Activated CD8-positive, alpha-beta T cell treated with anti-CD3 and anti-CD28 coated beads for 36 hours (primary cell): ENCODE measurements at regions not wholly inside any gene's neighbourhood (a gene's known extent, or its start where the extent isn't known, plus 50 kb on each side); places are given as distances from the start of the nearest gene placed in this dataset.

Experiments
- ATAC-seq: fragments of 200-7000 bp; cut with Tn5 transposase; one replicate; pipeline ENCODE4 v1.10.0; 2021; ENCODE audit warnings: mild to moderate bottlenecking, moderate library complexity
- CTCF ChIA-PET: fragments of 350-600 bp; sonication (Branson Sonifier 250); formaldehyde crosslinking; loops from one replicate; lab custom pipeline; 2021; ENCODE audit warnings: antibody characterized with exemption; lab: Charles Lee
- POLR2A ChIA-PET: fragments of 350-600 bp; sonication (Branson Sonifier 250); formaldehyde crosslinking; loops from one replicate; lab custom pipeline; 2021; ENCODE audit warnings: antibody characterized with exemption; lab: Charles Lee
- DNase-seq: peaks from one replicate; pipeline ENCODE4 v3.0.0-alpha.2; 2020
- H3K27ac Mint-ChIP-seq: one replicate; pipeline ENCODE4 v1.8.0; 2021; ENCODE audit warnings: mild to moderate bottlenecking, mixed read lengths
- H3K27me3 Mint-ChIP-seq: one replicate; pipeline ENCODE4 v1.8.0; 2021; ENCODE audit warnings: mixed read lengths
- H3K36me3 Mint-ChIP-seq: one replicate; pipeline ENCODE4 v1.8.0; 2021; ENCODE audit warnings: low read depth, mixed read lengths
- H3K4me1 Mint-ChIP-seq: one replicate; pipeline ENCODE4 v1.8.0; 2021; ENCODE audit warnings: low read depth, mixed read lengths
- H3K4me3 Mint-ChIP-seq: one replicate; pipeline ENCODE4 v1.8.0; 2021; ENCODE audit warnings: mild to moderate bottlenecking, moderate library complexity, mixed read lengths
- H3K9me3 Mint-ChIP-seq: one replicate; pipeline ENCODE4 v1.8.0; 2021; ENCODE audit warnings: mixed read lengths
- CTCF ChIP-seq: fragments of 200-600 bp; IDR thresholded peaks from one replicate; pipeline ENCODE4 v1.8.0; 2022; ENCODE audit warnings: antibody characterized with exemption, mild to moderate bottlenecking
- intact Hi-C: fragments of 100-400 bp; cut with micrococcal nuclease; formaldehyde crosslinking; loops from one replicate; pipeline ENCODE4 v1.10.0; 2022

- CTCF ChIA-PET: no interaction called here
- no peak for ATAC-seq
- no peak for TF ChIP-seq CTCF
- no peaks in the 10 kb centered on the region for H3K4me1 Mint-ChIP-seq
- intact Hi-C loops: no loop called here
- H3K9me3 Mint-ChIP-seq: no peaks in the 10 kb centered on the region
- H3K4me3 Mint-ChIP-seq: no peak overlapping the region
- peaks cover 4% of the 10 kb centered on the region for H3K27me3 Mint-ChIP-seq
- DNase-seq: no peak
- H3K36me3 Mint-ChIP-seq: no peaks in the 10 kb centered on the region
- H3K27ac Mint-ChIP-seq: no peak overlapping the region
- POLR2A ChIA-PET: no interaction called here
Observed at GRCh38 chr13:44040818-44041100, 161.1 kb downstream of the LACC1 start.

GRCh38 chr13:44044547-44045179, 165.0 kb downstream of the LACC1 start:
- Mint-ChIP-seq H3K4me3 (no peak overlapping the region), H3K9me3 (no peaks in the 10 kb centered on the region), H3K36me3 (no peaks in the 10 kb centered on the region), H3K27me3 (peaks cover 13% of the 10 kb centered on the region), H3K27ac (no peak overlapping the region), H3K4me1 (no peaks in the 10 kb centered on the region)
- intact Hi-C loops: no loop called here
- CTCF ChIA-PET: interaction anchor here (0.7 to 1.0 kb wide), 2 partner anchors 38 to 376 kb away, joined by 3 read pairs; no protein-coding TSS in a partner anchor
- POLR2A ChIA-PET: no interaction called here
- DNase-seq: no peak
- no peak for TF ChIP-seq CTCF
- ATAC-seq: no peak

- intact Hi-C loops: no loop called here
- no peak for TF ChIP-seq CTCF
- Mint-ChIP-seq H3K36me3 (no peaks in the 10 kb centered on the region), H3K9me3 (no peaks in the 10 kb centered on the region), H3K27me3 (peaks cover 16% of the 10 kb centered on the region), H3K4me1 (no peaks in the 10 kb centered on the region), H3K27ac (no peak overlapping the region), H3K4me3 (no peak overlapping the region)
- ATAC-seq: no peak
- no peak for DNase-seq
- ChIA-PET CTCF (no interaction called here), POLR2A (no interaction called here)
Observed at GRCh38 chr13:44045180-44045562, 165.5 kb downstream of the LACC1 start.

- Mint-ChIP-seq H3K4me3 (no peak overlapping the region), H3K9me3 (no peaks in the 10 kb centered on the region), H3K27ac (no peak overlapping the region), H3K36me3 (no peaks in the 10 kb centered on the region), H3K27me3 (peaks cover 16% of the 10 kb centered on the region), H3K4me1 (no peaks in the 10 kb centered on the region)
- no peak for TF ChIP-seq CTCF
- intact Hi-C loops: no loop called here
- ATAC-seq: no peak
- DNase-seq: no peak
- POLR2A ChIA-PET: interaction anchor here (0.6 kb wide), 1 partner anchor 759 kb away, joined by 3 read pairs; no protein-coding TSS in a partner anchor
- CTCF ChIA-PET: interaction anchor here (1.5 kb wide), 1 partner anchor 417 kb away, joined by 3 read pairs; no protein-coding TSS in a partner anchor
Observed at GRCh38 chr13:44046428-44046827, 166.7 kb downstream of the LACC1 start.

GRCh38 chr13:44048326-44048725, 168.6 kb downstream of the LACC1 start:
- Mint-ChIP-seq H3K27ac (no peak overlapping the region), H3K4me3 (no peak overlapping the region), H3K4me1 (no peaks in the 10 kb centered on the region), H3K27me3 (peaks cover 16% of the 10 kb centered on the region), H3K9me3 (no peaks in the 10 kb centered on the region), H3K36me3 (no peaks in the 10 kb centered on the region)
- DNase-seq (no peak), ATAC-seq (no peak)
- no peak for TF ChIP-seq CTCF
- ChIA-PET CTCF (interaction anchor here (0.9 kb wide), 1 partner anchor 148 kb away, joined by 3 read pairs; no protein-coding TSS in a partner anchor), POLR2A (no interaction called here)
- intact Hi-C loops: no loop called here
